GM23248 (cell line): ENCODE measurements at regions not wholly inside any gene's neighbourhood (a gene's known extent, or its start where the extent isn't known, plus 50 kb on each side); places are given as distances from the start of the nearest gene placed in this dataset.

Experiments
- DNase-seq: peaks from one replicate; pipeline ENCODE4 v3.0.0-alpha.2; 2015
- H2AFZ ChIP-seq: fragments of 200-600 bp; sonication (generic); 2 replicates; pipeline ENCODE4 v1.6.1; 2016; ENCODE audit warnings: antibody characterized with exemption
- H3F3A ChIP-seq: fragments of 200-600 bp; sonication (generic); 2 replicates; pipeline ENCODE4 v1.6.1; 2016; ENCODE audit warnings: mild to moderate bottlenecking, antibody characterized with exemption, mixed run types; ENCODE audit not compliant: insufficient read depth
- H3K27ac ChIP-seq: fragments of 200-600 bp; sonication (generic); 2 replicates; pipeline ENCODE4 v1.5.1; 2016; ENCODE audit warnings: mild to moderate bottlenecking
- H3K27me3 ChIP-seq: fragments of 200-600 bp; sonication (generic); replicated peaks from 2 replicates; pipeline ENCODE4 v1.6.1; 2016; ENCODE audit warnings: mild to moderate bottlenecking; ENCODE audit not compliant: insufficient read depth
- H3K36me3 ChIP-seq: fragments of 200-600 bp; sonication (generic); 2 replicates; pipeline ENCODE4 v1.6.1; 2016; ENCODE audit warnings: low read depth, mild to moderate bottlenecking
- H3K4me1 ChIP-seq: fragments of 200-600 bp; sonication (generic); 2 replicates; pipeline ENCODE4 v1.6.1; 2016; ENCODE audit warnings: mild to moderate bottlenecking; ENCODE audit not compliant: insufficient read depth
- H3K4me2 ChIP-seq: fragments of 200-600 bp; sonication (generic); one replicate; pipeline ENCODE4 v1.6.1; 2016; ENCODE audit warnings: mild to moderate bottlenecking; ENCODE audit not compliant: unreplicated experiment
- H3K4me3 ChIP-seq: fragments of 200-600 bp; sonication (generic); 2 replicates; pipeline ENCODE4 v1.5.1; 2016; ENCODE audit warnings: mild to moderate bottlenecking
- H3K79me2 ChIP-seq: fragments of 200-600 bp; sonication (generic); 2 replicates; pipeline ENCODE4 v1.6.1; 2016; ENCODE audit warnings: mild to moderate bottlenecking; ENCODE audit not compliant: insufficient read depth
- H3K9ac ChIP-seq: fragments of 200-600 bp; sonication (generic); 2 replicates; pipeline ENCODE4 v1.6.1; 2016; ENCODE audit warnings: mild to moderate bottlenecking
- H3K9me2 ChIP-seq: fragments of 200-600 bp; sonication (generic); 2 replicates; pipeline ENCODE4 v1.6.1; 2016; ENCODE audit warnings: mixed run types, mild to moderate bottlenecking, moderate library complexity; ENCODE audit not compliant: insufficient read depth
- H3K9me3 ChIP-seq: fragments of 200-600 bp; sonication (generic); one replicate; pipeline ENCODE4 v1.6.1; 2017; ENCODE audit warnings: low read depth
- H4K20me1 ChIP-seq: fragments of 200-600 bp; sonication (generic); 2 replicates; pipeline ENCODE4 v1.6.0; 2016; ENCODE audit not compliant: insufficient read depth
- EZH2 ChIP-seq: fragments of 200-600 bp; sonication (generic); IDR thresholded peaks from 2 replicates; pipeline ENCODE4 v1.6.1; 2018; ENCODE audit warnings: antibody characterized with exemption, mild to moderate bottlenecking; ENCODE audit not compliant: insufficient read depth, poor library complexity, severe bottlenecking
- EZH2phosphoT487 ChIP-seq: fragments of 200-600 bp; sonication (generic); IDR thresholded peaks from 2 replicates; pipeline ENCODE4 v1.6.1; 2018; ENCODE audit warnings: antibody characterized with exemption, moderate library complexity, mild to moderate bottlenecking, low read depth; ENCODE audit not compliant: insufficient read depth
- WGBS, 2 experiments: methylation state at CpG; one replicate each; pipeline ENCODE4 v1.1.6; 2015 to 2017; ENCODE audit warnings: low lambda C conversion rate in 2 of 2, low coverage in 1 of 2; ENCODE audit errors: missing lambda C conversion rate in 2 of 2; 5-methylcytosine and 5-hydroxymethylcytosine counted together
- in situ Hi-C: fragments of 300-500 bp; cut with MboI; formaldehyde crosslinking; loops from 2 replicates; pipeline ENCODE4 v1.15.0; 2020

DNA sequence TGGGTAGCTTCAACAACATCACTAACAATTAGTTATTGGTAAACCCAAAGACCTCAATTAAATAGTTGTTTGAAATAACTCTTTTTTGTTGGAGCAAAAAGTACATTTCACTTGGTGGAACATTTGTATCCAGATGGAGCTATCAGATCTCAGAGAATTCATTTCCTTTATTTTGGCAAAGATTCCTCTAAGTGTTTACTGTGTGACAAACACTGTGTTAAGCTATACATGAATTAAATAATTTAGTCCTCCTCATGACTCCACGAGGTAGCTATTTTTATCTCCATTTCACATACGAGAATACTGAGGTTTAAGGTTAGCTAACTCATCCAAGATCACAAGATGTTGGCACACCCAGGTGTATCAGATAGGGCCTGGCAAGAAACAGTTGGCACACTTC, 104.0 kb upstream of the IMMP2L start:
- H3K4me3 ChIP-seq, result no peak overlapping the region
- H3K9me3 ChIP-seq, result no peaks in the 10 kb centered on the region
- no peaks in the 10 kb centered on the region for H3K79me2 ChIP-seq
- no peak overlapping the region for H3K27ac ChIP-seq
- no peak overlapping the region for H2AFZ ChIP-seq
- H3K9me2 ChIP-seq, result no peaks in the 10 kb centered on the region
- no peak overlapping the region for H3K4me2 ChIP-seq
- no peak for DNase-seq
- no peaks in the 10 kb centered on the region; the same call in 1 of the 2 replicates for H4K20me1 ChIP-seq
- no peak overlapping the region for H3K9ac ChIP-seq
- H3F3A ChIP-seq, result no peaks in the 10 kb centered on the region
- in situ Hi-C loops, result no loop called here
- H3K36me3 ChIP-seq, result no peaks in the 10 kb centered on the region
- no peaks in the 10 kb centered on the region for H3K4me1 ChIP-seq
- 25 to 28% methylated on average over 2 of the region's 2 CpGs for WGBS, 2 experiments
- TF ChIP-seq EZH2phosphoT487, result no peak
- no peak for TF ChIP-seq EZH2
- no peaks in the 10 kb centered on the region for H3K27me3 ChIP-seq

DNA sequence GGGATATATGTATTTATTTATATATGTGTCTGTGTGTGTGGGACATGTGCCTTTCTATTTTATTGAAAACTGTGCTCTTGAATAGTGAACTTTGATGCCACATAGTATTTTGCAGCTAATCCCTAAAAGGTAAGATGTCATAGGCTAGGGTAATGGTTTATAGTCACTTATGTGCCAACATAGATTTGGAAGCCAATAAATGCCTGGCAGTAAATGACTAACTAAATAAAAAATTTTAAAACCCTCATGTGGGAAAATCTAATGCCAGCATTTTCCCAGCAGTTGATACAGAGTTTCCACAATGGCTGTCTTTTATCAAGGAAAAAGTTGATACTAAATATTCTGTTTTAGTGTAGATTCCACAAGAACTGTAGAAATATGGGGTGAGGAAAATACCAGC, 101.5 kb upstream of the IMMP2L start:
- H3K36me3 ChIP-seq, result no peaks in the 10 kb centered on the region
- in situ Hi-C loops, result no loop called here
- no peak overlapping the region for H3K4me2 ChIP-seq
- no peak overlapping the region for H2AFZ ChIP-seq
- no peaks in the 10 kb centered on the region for H3K79me2 ChIP-seq
- no peaks in the 10 kb centered on the region for H3F3A ChIP-seq
- H3K9me3 ChIP-seq, result no peaks in the 10 kb centered on the region
- H3K27me3 ChIP-seq, result no peaks in the 10 kb centered on the region
- no peaks in the 10 kb centered on the region for H3K4me1 ChIP-seq
- no peak for DNase-seq
- H3K9ac ChIP-seq, result no peak overlapping the region
- TF ChIP-seq EZH2phosphoT487 (no peak), EZH2 (no peak)
- no peaks in the 10 kb centered on the region for H3K9me2 ChIP-seq
- H4K20me1 ChIP-seq, result no peaks in the 10 kb centered on the region
- no peak overlapping the region for H3K4me3 ChIP-seq
- no peak overlapping the region for H3K27ac ChIP-seq

- Histone ChIP-seq H3K27me3 (no peaks in the 10 kb centered on the region), H3K36me3 (no peaks in the 10 kb centered on the region), H3K9me2 (no peaks in the 10 kb centered on the region), H3K9me3 (no peaks in the 10 kb centered on the region), H3F3A (no peaks in the 10 kb centered on the region), H3K4me3 (no peak overlapping the region), H3K79me2 (no peaks in the 10 kb centered on the region), H3K27ac (no peak overlapping the region), H3K9ac (no peak overlapping the region), H4K20me1 (no peaks in the 10 kb centered on the region), H2AFZ (no peak overlapping the region), H3K4me2 (no peak overlapping the region), H3K4me1 (no peaks in the 10 kb centered on the region)
- 41 to 45% methylated on average over 2 of the region's 2 CpGs for WGBS, 2 experiments
- in situ Hi-C loops, result no loop called here
- DNase-seq, result no peak
- TF ChIP-seq EZH2 (no peak), EZH2phosphoT487 (no peak)
Observed at GRCh38 chr7:111662386-111662785, 100.1 kb upstream of the IMMP2L start.

DNA sequence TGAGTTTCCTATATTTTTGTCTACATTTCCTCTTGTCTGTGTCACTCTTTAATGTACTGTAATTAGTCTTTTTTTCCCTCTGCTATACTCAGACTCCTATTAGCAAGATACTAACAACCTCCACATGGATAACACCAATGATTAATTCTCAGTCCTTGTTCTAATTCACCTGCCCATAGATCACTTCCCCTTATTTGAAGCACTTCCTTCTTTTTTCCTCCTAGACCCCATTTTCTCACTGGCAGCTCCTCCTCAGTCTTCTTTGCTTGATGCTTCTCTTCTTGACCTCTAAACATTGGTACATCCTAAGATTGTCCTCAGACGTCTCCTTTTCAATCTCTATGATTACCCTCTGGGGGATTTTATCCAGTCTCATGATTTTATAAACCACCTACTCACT, 98.2 kb upstream of the IMMP2L start:
- Histone ChIP-seq H3K9me2 (no peaks in the 10 kb centered on the region), H4K20me1 (no peaks in the 10 kb centered on the region), H3K4me1 (no peaks in the 10 kb centered on the region), H2AFZ (no peak overlapping the region), H3K36me3 (no peaks in the 10 kb centered on the region), H3K4me2 (no peak overlapping the region), H3K79me2 (no peaks in the 10 kb centered on the region), H3K27ac (no peak overlapping the region), H3K27me3 (no peaks in the 10 kb centered on the region), H3K9me3 (no peaks in the 10 kb centered on the region), H3F3A (no peaks in the 10 kb centered on the region), H3K9ac (no peak overlapping the region), H3K4me3 (no peak overlapping the region)
- DNase-seq, result no peak
- in situ Hi-C loops, result no loop called here
- TF ChIP-seq EZH2, result no peak
- no peak for TF ChIP-seq EZH2phosphoT487
- 13 to 18% methylated on average over 1 of the region's 1 CpG for WGBS, 2 experiments

DNA sequence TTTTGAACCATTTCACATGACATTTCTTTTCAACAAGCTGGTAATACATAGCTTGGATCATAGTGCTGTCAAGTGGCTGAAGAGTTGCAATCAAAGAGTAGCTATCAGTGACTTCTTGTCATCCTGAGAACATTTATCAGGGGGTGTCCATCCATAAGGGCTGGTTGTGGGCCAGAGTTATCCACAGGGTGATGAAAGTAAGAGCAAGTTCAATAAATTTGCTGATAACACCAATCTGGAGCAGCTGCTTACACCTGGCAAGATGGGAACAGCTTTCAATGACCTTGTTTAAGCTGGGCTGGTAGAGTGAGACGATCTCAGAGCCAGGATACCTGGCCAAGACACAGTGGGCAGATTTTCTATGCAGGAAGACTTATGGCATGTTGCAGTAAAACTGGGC, 96.3 kb upstream of the IMMP2L start:
- H4K20me1 ChIP-seq, result no peaks in the 10 kb centered on the region
- no peaks in the 10 kb centered on the region for H3K9me3 ChIP-seq
- in situ Hi-C loops, result no loop called here
- no peaks in the 10 kb centered on the region for H3F3A ChIP-seq
- H3K36me3 ChIP-seq, result no peaks in the 10 kb centered on the region
- no peak overlapping the region for H3K4me2 ChIP-seq
- H3K79me2 ChIP-seq, result no peaks in the 10 kb centered on the region
- WGBS, 2 experiments, result 21 to 24% methylated on average over 1 of the region's 1 CpG
- TF ChIP-seq EZH2, result no peak
- TF ChIP-seq EZH2phosphoT487, result no peak
- no peak overlapping the region for H3K27ac ChIP-seq
- no peaks in the 10 kb centered on the region for H3K27me3 ChIP-seq
- no peak for DNase-seq
- H3K9me2 ChIP-seq, result no peaks in the 10 kb centered on the region
- H3K9ac ChIP-seq, result no peak overlapping the region
- H3K4me1 ChIP-seq, result no peaks in the 10 kb centered on the region
- no peak overlapping the region for H2AFZ ChIP-seq
- no peak overlapping the region for H3K4me3 ChIP-seq
